H1 (cell line): ENCODE measurements at regions not wholly inside any gene's neighbourhood (a gene's known extent, or its start where the extent isn't known, plus 50 kb on each side); places are given as distances from the start of the nearest gene placed in this dataset.

Source experiments
- ASH2L ChIP-seq: fragments of 200-600, 300-600 bp; sonication (generic); IDR thresholded peaks from one replicate; pipeline ENCODE4 v1.7.1; 2017; ENCODE audit warnings: low read length
- CHD2 ChIP-seq: IDR thresholded peaks from 2 replicates; pipeline ENCODE4 v1.6.1; 2012; ENCODE audit warnings: low read length, improper control_type of control experiment
- E2F6 ChIP-seq: IDR thresholded peaks from 2 replicates; pipeline ENCODE4 v1.6.1; 2012; ENCODE audit warnings: inconsistent platforms
- EP300 ChIP-seq, 2 experiments: IDR thresholded peaks; 1 replicate in 1 of 2; 2 replicates in 1 of 2; pipeline ENCODE4 v1.6.1; 2011 to 2012; ENCODE audit warnings: low read depth in 2 of 2, low read length in 2 of 2, mild to moderate bottlenecking in 2 of 2, borderline replicate concordance in 1 of 2, inconsistent platforms in 1 of 2, moderate library complexity in 1 of 2
- EZH2 ChIP-seq: fragments of 200-600 bp; sonication (generic); IDR thresholded peaks from 2 replicates; pipeline ENCODE4 v1.7.1; 2012; ENCODE audit warnings: low read depth, mild to moderate bottlenecking, moderate library complexity, low read length, inconsistent platforms; ENCODE audit not compliant: severe bottlenecking
- HDAC2 ChIP-seq, 2 experiments: fragments of 300-600 bp in 1 of 2; sonication (generic) in 1 of 2; IDR thresholded peaks; 2 replicates each; pipeline ENCODE4 v1.6.1; 2011 to 2012; ENCODE audit warnings: low read depth in 2 of 2, low read length in 2 of 2, mild to moderate bottlenecking in 2 of 2, moderate library complexity in 2 of 2, borderline replicate concordance in 1 of 2, inconsistent platforms in 1 of 2
- POLR2A ChIP-seq, 2 experiments: IDR thresholded peaks; 1 replicate in 1 of 2; 2 replicates in 1 of 2; pipeline ENCODE4 v1.6.1; 2011; ENCODE audit warnings: low read depth in 2 of 2, low read length in 2 of 2, mild to moderate bottlenecking in 2 of 2; ENCODE audit errors: control extremely low read depth in 1 of 2
- RNF2 ChIP-seq: fragments of 200-900, 300-1000 bp; sonication (generic); IDR thresholded peaks from 2 replicates; pipeline ENCODE4 v1.7.1; 2016; ENCODE audit warnings: borderline replicate concordance, low read depth, mild to moderate bottlenecking, antibody characterized with exemption, low read length; ENCODE audit not compliant: poor library complexity, severe bottlenecking; ENCODE audit errors: missing control alignments
- SP1 ChIP-seq: IDR thresholded peaks from 2 replicates; pipeline ENCODE4 v1.6.1; 2011; ENCODE audit warnings: low read depth, low read length
- TEAD4 ChIP-seq: IDR thresholded peaks from 2 replicates; pipeline ENCODE4 v1.6.1; 2012; ENCODE audit warnings: low read depth, low read length, inconsistent platforms, mixed read lengths
- TF ChIP-seq, protein P1 (sequence below), 3 experiments: IDR thresholded peaks; 1 replicate in 2 of 3; 2 replicates in 1 of 3; pipeline versions ENCODE4 v1.5.1 to v1.6.1; 2011; ENCODE audit warnings: low read length in 3 of 3, mild to moderate bottlenecking in 3 of 3, inconsistent platforms in 2 of 3, low read depth in 1 of 3, moderate library complexity in 1 of 3; ENCODE audit not compliant: insufficient read depth in 1 of 3; ENCODE audit errors: control extremely low read depth in 1 of 3
- TF ChIP-seq, protein P2 (sequence below): IDR thresholded peaks from 2 replicates; pipeline ENCODE4 v1.6.1; 2011; ENCODE audit warnings: low read depth, mild to moderate bottlenecking, low read length; ENCODE audit not compliant: insufficient read depth

- no peak for TF ChIP-seq SP1
- TF ChIP-seq CHD2, result no peak
- no peak for TF ChIP-seq POLR2A (IDR thresholded peaks at IDR 0.05; ENCODE audit: control extremely low read depth in 1 of 2, low read depth in 2 of 2, low read length in 2 of 2)
- no peak for TF ChIP-seq ASH2L
- TF ChIP-seq RNF2, result no peak
- TF ChIP-seq TEAD4, result no peak
- TF ChIP-seq, protein P1, sequence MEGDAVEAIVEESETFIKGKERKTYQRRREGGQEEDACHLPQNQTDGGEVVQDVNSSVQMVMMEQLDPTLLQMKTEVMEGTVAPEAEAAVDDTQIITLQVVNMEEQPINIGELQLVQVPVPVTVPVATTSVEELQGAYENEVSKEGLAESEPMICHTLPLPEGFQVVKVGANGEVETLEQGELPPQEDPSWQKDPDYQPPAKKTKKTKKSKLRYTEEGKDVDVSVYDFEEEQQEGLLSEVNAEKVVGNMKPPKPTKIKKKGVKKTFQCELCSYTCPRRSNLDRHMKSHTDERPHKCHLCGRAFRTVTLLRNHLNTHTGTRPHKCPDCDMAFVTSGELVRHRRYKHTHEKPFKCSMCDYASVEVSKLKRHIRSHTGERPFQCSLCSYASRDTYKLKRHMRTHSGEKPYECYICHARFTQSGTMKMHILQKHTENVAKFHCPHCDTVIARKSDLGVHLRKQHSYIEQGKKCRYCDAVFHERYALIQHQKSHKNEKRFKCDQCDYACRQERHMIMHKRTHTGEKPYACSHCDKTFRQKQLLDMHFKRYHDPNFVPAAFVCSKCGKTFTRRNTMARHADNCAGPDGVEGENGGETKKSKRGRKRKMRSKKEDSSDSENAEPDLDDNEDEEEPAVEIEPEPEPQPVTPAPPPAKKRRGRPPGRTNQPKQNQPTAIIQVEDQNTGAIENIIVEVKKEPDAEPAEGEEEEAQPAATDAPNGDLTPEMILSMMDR (IDR thresholded peaks at IDR 0.05; ENCODE audit: control extremely low read depth in 1 of 3, insufficient read depth in 1 of 3, low read depth in 1 of 3, low read length in 3 of 3), result no peak
- no peak for TF ChIP-seq E2F6
- TF ChIP-seq EZH2, result no peak
- TF ChIP-seq HDAC2 (IDR thresholded peaks at IDR 0.05; ENCODE audit: borderline replicate concordance in 1 of 2, low read depth in 2 of 2, low read length in 2 of 2), result no peak
- TF ChIP-seq, protein P2, sequence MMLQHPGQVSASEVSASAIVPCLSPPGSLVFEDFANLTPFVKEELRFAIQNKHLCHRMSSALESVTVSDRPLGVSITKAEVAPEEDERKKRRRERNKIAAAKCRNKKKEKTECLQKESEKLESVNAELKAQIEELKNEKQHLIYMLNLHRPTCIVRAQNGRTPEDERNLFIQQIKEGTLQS, result no peak
- TF ChIP-seq EP300 (IDR thresholded peaks at IDR 0.05; ENCODE audit: borderline replicate concordance in 1 of 2, low read depth in 2 of 2, low read length in 2 of 2), result no peak
These were observed 522.7 kb downstream of the NUF2 start for GRCh38 chr1:163844459-163844858.
